ENCODE measurements at regions not wholly inside any gene's neighbourhood (a gene's known extent, or its start where the extent isn't known, plus 50 kb on each side); places are given as distances from the start of the nearest gene placed in this dataset.

- no peak overlapping the region for H3T11ph ChIP-seq (ENCODE audit: low read length)
- H3K4me1 ChIP-seq (ENCODE audit: insufficient read depth, low read length), result no peaks in the 10 kb centered on the region
- no peak overlapping the region for H3K4me2 ChIP-seq (ENCODE audit: insufficient read depth, insufficient read length, low read length)
- H2AK5ac ChIP-seq (ENCODE audit: insufficient read length, low read length), result no peak overlapping the region
- H3K27ac Mint-ChIP-seq, result no peak overlapping the region
- H3K56ac ChIP-seq (ENCODE audit: insufficient read length, low read depth, low read length), result no peak overlapping the region
- H4K5ac ChIP-seq (ENCODE audit: insufficient read length, low read depth, low read length), result no peak overlapping the region
- H4K91ac ChIP-seq (ENCODE audit: insufficient read length, low read depth, low read length), result no peak overlapping the region
- no peak overlapping the region for H3K9ac ChIP-seq (ENCODE audit: extremely low read depth, insufficient read length, low read length)
- no peak overlapping the region for H4K8ac ChIP-seq (replicated peaks; ENCODE audit: insufficient read length, low read depth, low read length)
- no peaks in the 10 kb centered on the region for H3K79me1 ChIP-seq (ENCODE audit: insufficient read depth, low read depth, low read length, poor library complexity, severe bottlenecking)
- H3K79me2 ChIP-seq (ENCODE audit: insufficient read depth, low read length), result no peaks in the 10 kb centered on the region
- no peaks in the 10 kb centered on the region; a peak in 1 of 5 replicates for H3K9me3 Mint-ChIP-seq
- no peaks in the 10 kb centered on the region for H3K27me3 Mint-ChIP-seq (ENCODE audit: low read depth)
- no peak overlapping the region for H3K14ac ChIP-seq (ENCODE audit: insufficient read depth, low read length)
- DNase-seq, result no peak
- no peak overlapping the region for H3K23ac ChIP-seq (ENCODE audit: insufficient read length, low read depth, low read length)
- no peak overlapping the region for H3K18ac ChIP-seq (ENCODE audit: insufficient read length, low read depth, low read length)
- H3K27ac ChIP-seq (ENCODE audit: insufficient read length, low read depth, low read length), result no peak overlapping the region
- TF ChIP-seq, protein P1, sequence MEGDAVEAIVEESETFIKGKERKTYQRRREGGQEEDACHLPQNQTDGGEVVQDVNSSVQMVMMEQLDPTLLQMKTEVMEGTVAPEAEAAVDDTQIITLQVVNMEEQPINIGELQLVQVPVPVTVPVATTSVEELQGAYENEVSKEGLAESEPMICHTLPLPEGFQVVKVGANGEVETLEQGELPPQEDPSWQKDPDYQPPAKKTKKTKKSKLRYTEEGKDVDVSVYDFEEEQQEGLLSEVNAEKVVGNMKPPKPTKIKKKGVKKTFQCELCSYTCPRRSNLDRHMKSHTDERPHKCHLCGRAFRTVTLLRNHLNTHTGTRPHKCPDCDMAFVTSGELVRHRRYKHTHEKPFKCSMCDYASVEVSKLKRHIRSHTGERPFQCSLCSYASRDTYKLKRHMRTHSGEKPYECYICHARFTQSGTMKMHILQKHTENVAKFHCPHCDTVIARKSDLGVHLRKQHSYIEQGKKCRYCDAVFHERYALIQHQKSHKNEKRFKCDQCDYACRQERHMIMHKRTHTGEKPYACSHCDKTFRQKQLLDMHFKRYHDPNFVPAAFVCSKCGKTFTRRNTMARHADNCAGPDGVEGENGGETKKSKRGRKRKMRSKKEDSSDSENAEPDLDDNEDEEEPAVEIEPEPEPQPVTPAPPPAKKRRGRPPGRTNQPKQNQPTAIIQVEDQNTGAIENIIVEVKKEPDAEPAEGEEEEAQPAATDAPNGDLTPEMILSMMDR (conservative IDR thresholded peaks at IDR 0.05), result no peak
- no peaks in the 10 kb centered on the region for H3K4me1 Mint-ChIP-seq
- H3K4ac ChIP-seq (ENCODE audit: low read depth, low read length), result no peak overlapping the region
- no peak overlapping the region for H2AFZ ChIP-seq (ENCODE audit: low read length)
- H3K36me3 Mint-ChIP-seq (ENCODE audit: insufficient read depth in 1 of 3, low read depth in 3 of 3), result no peaks in the 10 kb centered on the region
- no peak overlapping the region for H2BK20ac ChIP-seq (ENCODE audit: low read depth, low read length, poor library complexity, severe bottlenecking)
- H2BK120ac ChIP-seq (ENCODE audit: low read depth, low read length, poor library complexity, severe bottlenecking), result no peak overlapping the region
- H2BK12ac ChIP-seq (ENCODE audit: insufficient read length, low read depth, low read length), result no peak overlapping the region
- H3K27me3 ChIP-seq (ENCODE audit: insufficient read depth, low read length), result no peaks in the 10 kb centered on the region
- no peak overlapping the region for H3K4me3 Mint-ChIP-seq
- H2BK5ac ChIP-seq (ENCODE audit: insufficient read length, low read length), result no peak overlapping the region
- H3K23me2 ChIP-seq (ENCODE audit: insufficient read length, low read depth, low read length, poor library complexity, severe bottlenecking), result no peaks in the 10 kb centered on the region
- H4K20me1 ChIP-seq (ENCODE audit: control insufficient read depth, insufficient read depth, insufficient read length), result no peaks in the 10 kb centered on the region
- H2BK15ac ChIP-seq (ENCODE audit: low read depth, low read length), result no peak overlapping the region
- no peaks in the 10 kb centered on the region for H3K9me3 ChIP-seq (ENCODE audit: control insufficient read depth, low read depth, low read length)
Observed at GRCh38 chr2:226383461-226383860, 416.2 kb downstream of the IRS1 start.

Measured in H9 (cell line).